Stimulated activated CD8-positive, alpha-beta memory T cell treated with anti-CD3 and anti-CD28 coated beads, Interleukin-12 subunit alpha, Interleukin-12 subunit beta, amount 100 ng/mL, for 24 hours (primary cell): ENCODE measurements at regions not wholly inside any gene's neighbourhood (a gene's known extent, or its start where the extent isn't known, plus 50 kb on each side); places are given as distances from the start of the nearest gene placed in this dataset.
"Not testable (repeated sequence)": the region's sequence is repeated elsewhere in the genome, so short reads cannot be mapped to it uniquely, and the experiment has no call there.

Experiments
- DNase-seq: peaks from one replicate; pipeline ENCODE4 v3.0.0-alpha.2; 2020; ENCODE audit errors: extremely low read depth

DNA sequence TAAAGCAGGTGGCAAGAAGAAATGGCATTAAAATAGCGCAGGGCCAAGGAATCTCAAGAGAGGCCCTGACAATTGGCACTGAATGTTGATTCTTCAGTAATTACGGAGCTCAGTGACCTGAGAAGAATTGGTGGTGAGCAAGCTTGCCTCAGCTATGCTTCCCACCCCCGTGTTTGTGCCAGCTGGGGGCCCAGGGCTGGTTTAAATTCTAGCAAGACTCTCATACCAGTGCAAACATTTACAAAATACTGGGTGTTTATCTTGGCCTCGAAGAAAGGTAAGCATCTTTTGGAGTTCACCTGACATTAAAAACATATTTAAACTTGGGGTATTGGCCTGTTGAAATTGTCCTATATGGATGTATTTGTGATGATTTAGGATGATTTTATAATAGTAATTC is 296.7 kb upstream of the USP25 start:
- DNase-seq = no peak

DNA sequence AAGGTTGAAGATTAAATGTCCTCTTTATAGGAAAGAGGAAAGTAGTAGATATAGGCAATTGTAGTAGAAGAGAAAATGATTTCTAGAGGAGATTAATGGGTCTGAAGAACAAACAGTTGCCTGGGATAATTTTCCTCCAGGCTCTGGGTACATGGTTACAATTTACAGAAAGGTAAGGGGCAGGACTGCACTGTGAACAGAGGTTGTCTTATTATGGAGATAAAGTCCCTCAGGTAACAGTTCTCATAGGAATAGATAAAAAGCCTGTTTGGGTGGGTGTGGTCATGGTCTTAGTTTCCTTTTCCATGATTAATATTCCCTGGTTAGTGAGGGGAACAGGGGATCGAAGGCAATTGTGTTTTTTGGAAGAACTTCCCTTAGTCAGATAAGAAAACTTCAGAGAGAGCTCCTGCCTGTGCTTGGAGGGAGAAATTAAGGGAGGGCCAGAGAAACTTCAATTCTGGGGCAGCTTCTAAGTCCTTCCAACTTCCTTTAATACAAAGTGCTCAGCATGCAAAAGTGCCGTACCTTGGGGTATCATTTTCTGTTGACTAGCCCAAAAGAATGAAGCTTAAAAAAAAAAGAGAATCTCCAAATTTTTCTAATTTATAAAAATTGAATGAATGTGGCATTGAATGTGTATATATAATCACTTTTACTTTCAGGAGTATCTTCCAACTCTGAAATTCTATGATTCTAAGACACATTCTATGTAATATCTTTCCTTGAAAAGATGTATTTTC is 295.4 kb upstream of the USP25 start:
- DNase-seq = no peak

DNA sequence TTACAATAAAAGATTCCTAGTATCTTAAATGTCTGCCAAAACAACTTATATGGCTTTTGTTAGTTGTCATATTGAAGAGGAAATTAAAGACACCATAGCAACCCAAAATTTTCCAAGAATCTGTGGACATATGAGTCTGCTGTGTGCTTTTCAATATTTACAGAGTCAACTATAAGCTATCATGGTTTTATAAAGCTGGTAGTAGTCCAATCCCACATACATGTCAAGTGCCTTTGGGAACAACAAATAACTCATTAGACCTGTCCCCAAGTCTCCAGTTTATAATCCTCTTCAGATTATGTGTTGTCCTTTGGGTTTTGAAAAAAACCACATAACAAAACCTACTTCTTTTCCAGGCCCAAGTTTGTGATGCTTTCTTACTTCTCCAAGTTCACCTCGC is 293.8 kb upstream of the USP25 start:
- DNase-seq = no peak

DNA sequence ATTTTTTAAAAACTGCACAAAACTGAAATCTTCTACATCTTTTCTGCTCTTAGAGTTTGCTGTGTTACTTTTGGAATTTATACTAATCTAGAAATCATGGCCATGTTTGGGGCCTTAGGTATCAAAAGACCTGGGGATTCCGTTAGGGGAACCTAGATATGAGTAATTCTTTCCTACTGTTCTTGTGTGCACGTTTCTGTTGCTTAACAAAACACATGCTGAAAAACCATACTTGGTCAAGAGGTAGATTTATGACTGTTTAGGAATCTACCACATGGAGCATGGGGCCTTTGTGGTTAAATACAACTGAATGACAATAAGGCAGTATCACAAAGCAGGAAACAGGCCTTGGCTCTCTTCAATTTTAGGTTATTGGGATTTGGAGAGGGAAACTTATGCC is 291.9 kb upstream of the USP25 start:
- no peak for DNase-seq

DNA sequence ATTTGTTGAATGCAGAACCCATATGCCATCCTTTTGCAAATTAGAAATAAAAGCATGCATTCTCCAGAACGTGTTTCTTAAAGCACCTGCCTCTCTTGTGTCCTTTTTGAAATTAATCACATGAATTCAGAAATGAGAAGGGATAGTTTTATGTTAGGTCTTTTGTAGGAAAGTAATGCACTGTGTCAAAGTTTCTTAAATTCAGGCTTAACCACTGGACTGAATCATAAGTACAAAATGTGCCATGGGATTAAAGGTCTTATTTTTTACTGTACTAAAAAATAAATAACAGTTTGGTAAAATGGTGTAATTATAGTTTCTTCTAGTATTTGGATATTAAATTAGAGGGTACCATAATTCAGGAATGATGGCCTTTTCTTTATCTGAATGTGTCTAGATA is 290.1 kb upstream of the USP25 start:
- no peak for DNase-seq

DNA sequence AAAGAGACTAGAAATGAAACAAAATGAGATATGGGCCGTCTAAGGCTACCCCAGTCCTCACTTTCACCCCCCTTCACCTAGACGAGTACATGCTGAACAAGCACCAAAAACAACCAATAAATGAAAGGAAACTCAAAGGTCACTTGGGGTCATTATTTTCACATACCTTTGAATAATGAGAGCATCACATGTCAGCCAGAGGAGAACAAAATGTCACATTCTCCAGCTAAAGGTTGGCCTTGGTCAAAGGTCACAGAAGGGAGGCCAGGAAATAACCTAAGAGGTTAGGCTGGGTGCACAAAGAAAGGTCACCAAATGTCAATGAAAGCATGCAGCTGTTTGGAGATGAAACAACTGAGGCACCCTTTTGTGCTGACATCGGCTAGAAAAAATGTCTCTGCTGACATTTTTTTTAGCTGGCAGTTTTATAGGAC is 288.7 kb upstream of the USP25 start:
- DNase-seq = no peak

DNA sequence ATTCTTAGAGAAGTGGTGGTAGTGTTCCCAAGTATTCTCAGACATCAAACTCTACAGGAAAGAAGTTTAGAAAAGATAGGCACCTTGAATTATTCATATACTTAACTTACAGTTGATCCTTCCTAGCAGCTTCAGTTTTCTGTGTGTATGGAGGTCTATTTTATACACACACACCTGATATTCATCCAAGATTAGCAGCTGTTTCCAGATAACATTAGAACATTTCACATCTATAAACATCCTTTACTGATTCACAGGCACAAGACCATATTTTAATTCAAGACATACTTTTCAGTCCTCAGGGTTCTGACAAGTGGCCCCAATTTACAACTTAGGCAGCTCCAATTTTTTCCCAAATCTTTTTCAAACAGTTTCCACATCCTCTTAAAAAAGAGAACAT is 287.8 kb upstream of the USP25 start:
- DNase-seq = no peak

DNA sequence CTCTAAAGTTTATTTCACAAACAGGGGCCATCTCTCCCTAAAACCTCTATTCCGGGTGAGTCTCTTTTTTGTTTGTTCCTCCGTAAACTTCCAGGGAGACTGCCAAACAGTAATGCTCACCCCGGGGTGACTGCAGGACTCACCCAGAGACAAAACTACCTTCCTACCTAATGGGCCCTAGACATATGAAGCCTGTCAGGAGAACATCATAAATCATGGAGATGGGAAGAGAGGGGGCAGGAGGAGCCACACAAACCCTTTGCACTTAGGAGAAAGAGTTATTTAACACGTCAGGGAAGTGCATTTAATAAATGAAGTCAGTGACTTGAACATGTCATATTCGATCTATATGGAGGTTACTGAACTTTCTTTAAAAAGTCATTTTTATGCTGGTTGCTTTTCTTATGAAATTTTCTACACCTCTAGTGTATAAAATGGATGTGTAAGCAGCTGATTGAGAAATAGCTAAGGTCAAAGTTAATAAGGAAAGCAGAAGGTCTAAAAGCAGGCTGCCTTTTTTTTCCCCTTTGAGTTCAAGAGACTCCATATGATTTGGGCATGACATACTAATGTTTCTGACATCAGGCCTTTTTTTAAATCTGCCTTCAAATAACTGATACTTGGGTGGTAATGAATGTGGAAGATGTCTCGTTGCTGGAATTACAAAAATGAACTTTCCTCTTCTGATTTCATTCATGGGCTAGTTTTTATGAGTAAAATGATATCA is 286.9 kb upstream of the USP25 start:
- DNase-seq = no peak

DNA sequence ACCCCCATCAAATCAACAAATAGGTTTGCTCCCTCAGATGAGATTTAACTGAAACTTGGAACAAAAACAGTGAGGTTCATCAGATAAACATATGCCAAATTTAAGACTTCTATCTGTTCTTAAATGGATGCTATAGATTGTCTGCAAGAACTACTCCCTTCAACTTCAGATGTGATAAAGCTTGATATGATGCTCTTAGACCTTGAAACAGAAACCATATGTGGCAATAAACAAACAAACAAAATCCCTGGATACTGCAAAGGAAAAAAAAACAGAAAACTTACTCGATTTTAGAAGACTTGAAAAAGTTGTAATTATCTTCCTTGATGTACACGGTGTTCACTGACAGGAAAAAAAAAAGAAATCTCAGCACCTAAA is 286.1 kb upstream of the USP25 start:
- DNase-seq = no peak

DNA sequence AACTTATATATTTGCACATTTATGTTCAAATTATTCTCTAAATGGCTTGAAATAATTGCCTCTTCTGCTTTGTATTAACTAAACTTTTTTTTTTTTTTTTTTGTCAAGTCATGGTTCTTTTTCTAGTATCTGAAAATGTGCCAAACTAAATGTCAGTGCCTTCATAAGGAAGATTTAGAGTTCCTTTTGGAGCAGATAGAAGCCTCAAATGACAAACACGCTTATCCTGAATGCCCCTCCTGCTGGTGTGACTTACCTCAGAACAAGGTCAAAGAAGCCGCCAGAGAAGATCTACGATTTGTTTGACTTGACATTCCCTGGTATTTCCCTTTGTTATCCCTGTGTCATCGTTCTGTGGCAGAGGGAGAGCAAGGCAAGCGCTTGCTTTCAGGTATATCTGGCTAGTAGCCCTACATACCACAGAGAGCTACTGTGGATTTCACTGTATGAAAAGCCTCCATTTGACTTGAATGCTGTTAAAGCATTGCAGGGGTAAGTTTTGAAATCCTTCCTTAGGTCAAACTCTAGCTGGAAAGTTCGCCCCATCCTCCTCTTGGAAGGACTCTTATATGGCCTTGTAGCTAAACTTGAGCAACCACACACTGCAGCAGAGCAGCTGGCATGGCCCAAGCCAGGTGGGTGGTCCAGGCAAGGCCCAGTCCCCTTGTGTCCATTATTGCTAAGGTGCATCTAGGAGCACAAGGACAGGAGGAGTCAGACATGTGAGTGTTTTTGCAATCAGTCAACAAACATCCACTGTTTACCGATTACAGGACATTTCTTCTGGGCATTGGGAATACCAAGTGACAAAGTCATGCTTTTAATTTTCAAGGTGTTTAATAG is 285.4 kb upstream of the USP25 start:
- DNase-seq = no peak

DNA sequence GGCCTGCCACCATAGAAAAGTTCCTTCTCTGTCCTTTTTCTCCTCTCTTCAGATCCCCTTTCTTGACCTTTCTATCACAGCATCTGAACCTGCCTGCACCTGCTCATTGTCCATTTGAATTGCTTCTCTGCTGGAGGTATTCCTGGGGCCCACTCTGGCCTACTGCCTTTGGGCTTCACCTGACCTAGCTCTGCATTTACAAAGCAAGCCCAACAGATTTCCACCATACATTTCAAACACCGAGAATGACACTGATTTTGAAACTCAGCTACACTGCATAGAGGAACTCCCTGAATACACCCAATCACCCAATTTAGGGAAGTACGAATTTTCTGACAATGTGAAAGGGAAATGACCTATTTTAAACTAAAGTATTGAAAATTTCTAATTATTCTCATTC is 284.5 kb upstream of the USP25 start:
- no peak for DNase-seq

DNA sequence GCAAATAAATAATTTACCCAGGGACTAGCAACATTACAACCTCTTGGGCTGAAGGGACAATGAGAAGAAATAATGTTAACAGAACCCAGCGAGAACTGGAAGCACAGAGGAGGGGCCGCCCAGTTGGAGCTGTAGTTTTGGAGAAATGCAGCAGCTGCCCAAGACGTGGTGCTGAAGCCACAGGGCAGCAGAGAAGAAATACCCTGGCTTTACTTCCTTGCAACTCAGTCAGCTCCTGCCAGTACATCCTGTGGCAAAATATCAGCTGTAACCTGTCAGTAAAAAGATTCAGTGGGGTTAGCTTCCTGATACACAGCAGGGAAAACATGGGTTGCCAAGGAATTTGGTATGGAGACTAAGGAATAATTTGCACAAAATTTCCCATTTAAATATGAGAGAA is 283.6 kb upstream of the USP25 start:
- no peak for DNase-seq

DNA sequence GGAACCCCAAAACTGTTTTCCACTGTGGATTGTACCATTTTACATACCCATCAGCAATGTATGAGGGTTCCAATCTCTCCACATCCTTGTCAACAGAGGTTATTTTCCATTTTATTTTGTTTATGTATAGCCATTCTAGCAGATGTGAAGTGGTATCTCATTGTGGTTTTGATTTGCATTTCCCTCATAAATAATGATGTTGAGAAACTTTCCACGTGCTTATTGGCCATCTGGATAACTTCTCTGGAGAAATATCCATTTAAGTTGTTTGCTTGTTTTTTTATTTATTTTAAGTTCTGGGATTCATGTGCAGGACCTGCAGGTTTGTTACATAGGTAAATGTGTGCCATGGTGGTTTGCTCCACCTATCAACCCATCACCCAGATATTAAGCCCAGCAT is 280.2 kb upstream of the USP25 start:
- DNase-seq = no peak

DNA sequence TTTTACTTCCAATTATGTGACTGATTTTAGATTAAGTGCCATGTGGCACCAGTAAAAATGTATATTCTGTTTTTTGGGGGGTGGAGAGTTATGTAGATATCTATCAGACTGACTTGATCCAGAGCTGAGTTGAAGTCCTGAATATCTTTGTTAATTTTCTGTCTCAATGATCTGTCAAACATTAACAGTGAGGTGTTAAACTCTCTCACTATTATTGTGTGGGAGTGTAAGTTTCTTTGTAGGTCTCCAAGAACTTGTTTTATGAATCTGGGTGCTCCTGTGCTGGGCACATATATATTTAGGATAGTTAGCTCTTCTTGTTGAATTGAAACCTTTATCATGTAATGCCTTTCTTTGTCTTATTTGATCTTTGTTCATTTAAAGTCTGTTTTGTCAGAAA is 276.5 kb upstream of the USP25 start:
- DNase-seq = no peak

DNA sequence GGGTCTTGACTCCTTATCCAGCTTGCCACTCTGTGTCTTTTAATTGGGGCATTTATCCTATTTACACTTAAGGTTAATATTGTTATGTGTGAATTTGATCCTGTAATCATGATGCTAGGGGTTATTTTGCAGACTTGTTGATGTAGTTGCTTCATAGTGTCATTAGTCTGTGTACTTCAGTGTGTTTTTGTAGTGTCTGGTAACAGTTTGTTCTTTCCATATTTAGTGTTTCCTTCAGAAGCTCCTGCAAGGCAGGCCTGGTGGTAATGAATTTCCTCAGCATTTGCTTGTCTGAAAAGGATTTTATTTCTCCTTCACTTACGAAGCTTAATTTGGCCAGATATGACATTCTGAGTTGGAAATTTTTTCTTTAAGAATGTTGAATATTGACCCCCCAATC is 276.0 kb upstream of the USP25 start:
- not testable (repeated sequence) for DNase-seq

DNA sequence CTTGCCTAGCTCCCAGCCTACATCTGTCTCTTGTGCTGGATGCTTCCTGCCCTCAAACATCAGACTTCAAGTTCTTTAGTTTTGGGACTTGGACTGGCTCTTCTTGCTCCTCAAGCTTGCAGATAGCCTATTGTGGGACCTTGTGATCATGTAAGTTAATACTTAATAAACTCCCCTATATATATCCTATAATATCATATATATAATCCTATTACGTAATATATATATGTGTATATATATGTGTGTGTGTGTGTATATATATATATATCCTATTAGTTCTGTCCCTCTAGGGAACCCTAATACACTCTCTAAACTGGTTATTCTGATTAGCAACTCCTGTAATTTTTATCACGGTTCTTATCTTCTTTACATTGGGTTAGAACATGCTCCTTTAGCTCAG is 274.9 kb upstream of the USP25 start:
- DNase-seq = not testable (repeated sequence)

DNA sequence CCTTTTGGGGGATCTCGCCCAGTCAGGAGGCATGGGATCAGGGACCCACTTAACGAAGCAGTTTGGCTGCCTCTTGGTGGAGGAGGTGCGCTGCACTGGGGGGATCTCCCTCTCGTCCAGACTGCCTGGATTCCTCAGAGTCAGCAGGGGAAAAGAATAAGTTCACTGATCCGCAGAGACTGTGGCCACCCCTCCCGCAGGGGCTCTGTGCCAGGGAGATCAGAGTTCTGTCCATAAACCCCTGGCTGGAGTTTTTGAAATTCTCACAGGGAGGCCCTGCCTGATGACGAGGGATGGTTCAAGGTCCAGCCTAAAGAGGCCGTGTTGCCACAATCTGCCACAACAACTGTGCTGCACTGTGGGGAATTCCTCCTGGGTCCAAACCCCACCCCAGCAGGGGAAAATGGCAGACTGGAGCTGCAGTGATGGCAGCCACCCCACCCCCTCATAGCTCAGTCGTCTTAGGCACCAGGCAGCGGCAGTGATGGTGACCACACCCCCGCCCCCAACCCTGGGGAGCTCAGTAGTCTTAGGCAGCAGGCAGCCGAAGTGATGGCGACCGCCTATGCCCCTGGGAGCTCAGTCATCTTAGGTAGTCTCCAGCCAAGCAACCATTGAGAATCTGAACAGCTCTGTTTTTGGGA is 273.8 kb upstream of the USP25 start:
- DNase-seq = no peak

DNA sequence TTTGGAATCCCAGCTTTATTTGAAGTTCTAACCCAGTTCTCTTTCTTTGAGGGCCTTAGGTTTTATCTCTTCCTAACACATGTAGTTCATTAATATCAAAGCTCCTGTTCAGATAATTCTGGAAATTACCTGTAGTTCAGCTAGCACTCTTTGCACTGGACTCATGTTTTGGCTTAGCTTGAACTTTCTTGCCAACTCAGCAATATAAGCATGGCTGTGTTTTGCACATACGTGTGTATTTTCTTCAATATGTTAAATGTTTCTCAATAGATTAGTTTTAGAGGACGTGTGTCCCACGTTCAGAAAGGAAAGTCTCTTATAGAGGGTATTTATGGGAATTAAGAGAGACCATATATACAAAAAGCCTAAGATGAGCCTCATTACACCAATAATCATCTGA is 271.8 kb upstream of the USP25 start:
- no peak for DNase-seq

DNA sequence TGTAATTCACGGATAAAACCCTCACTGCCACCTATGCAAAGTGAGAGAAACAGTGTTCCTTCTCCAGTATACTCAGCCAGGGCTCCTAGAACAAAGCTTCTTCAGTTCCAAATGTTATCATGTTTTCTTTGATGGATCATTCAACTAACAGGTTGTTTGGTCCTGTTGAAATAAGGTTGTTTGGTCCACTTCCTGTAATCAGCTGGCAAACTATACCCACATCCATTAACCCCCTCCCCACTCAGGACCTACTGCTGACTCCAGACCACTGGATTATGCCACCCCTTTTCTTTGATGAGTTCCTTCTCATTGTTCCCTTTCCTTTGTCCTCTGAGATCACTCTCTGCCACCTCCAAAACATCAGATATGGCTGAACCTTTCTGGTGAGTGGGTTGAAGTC is 267.7 kb upstream of the USP25 start:
- DNase-seq = no peak

DNA sequence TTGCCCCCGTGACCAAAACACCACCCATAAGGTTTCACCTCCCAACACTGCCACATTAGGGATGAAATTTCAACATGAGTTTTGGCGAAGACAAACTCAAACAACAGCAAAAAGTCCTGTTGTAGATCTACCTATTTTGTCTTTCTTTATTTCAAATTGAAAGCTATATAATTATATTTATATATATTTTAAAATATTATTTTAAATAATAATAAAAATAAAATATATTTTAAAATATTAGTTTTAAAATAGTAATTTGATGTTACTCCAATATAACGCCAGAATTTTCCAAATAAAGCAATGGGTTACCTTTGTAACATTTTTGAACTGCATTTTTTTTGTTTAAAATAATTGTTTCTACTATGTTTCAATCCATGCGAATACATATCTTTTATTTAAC is 263.5 kb upstream of the USP25 start:
- DNase-seq = no peak

DNA sequence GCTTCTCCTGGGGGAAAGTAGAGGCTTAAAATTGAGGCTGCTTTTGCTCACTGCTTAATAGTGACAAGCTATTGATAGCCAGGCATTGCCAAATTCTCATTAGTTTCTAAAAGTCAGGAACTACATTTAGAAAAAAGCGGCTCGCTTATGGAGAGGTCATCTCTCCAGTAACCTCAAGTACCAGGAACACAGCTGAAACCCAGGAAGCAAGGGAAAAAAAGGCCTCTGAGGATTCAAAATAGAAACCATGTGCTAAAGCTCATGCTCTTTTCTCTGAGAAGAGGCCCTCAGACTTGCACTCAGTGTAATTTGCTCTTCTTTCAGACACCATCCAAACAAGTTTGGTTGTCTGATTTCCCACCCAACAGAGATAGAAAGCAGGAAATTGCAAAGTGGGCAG is 261.4 kb upstream of the USP25 start:
- DNase-seq = no peak
